ENCODE measurements at regions not wholly inside any gene's neighbourhood (a gene's known extent, or its start where the extent isn't known, plus 50 kb on each side); places are given as distances from the start of the nearest gene placed in this dataset.

DNA sequence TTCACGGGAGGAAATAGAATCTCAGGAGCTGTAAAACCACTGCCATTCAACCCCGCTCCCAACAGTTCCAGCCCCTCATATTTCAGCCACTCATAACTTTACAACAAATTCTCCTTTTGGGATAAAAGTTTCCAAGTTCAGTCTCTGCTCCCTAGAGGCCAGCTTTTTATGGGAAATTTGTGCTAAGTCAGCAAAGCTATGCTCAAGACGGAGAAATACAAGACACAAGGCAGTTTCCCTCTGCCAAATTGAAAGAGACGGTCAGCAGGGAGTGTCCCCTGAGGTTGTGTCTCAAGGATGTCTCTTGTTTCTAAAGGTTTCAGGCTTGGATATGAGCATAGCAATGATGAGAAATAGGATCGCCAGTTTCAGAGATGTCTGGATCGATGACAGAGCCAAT is 608.6 kb downstream of the CCDC171 start:
- DNase-seq: no peak

DNA sequence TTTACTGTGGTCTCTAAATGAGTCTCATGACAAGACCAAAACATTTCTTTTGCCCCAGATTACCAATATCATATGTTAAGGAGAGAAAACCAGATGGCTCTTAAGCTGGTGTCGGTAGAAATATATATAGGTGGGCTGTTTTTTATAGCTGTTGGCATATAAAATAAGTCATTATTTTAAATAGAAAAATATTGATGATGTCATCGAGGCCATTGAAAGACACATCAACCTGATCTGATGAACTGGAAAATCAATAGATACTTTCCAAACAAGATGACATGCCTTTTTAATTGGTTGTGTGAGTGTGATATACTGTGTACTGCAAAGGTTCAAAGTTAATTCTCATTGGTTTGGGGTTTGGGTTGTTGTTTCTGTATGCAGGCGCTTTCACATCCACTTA is 617.3 kb downstream of the CCDC171 start:
- DNase-seq: no peak

DNA sequence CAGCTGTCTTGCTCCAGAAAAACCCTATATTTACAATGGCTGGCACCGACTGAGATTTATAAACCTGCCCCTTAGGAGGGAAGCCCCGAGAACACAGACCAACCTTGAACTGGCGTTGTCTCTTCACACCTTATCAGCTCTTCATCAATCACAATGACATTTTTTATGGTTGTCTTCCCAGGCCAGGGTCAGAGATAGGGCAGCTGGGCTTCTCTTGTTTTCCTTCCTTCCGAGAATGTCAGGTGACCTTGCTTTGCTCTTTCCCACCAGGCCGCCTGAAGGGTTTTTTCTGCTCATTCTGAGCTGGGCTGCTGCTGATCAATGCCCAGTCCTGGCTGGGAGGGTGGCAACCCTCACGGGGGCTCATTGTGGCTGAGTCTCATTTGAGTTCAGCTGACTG is 619.1 kb downstream of the CCDC171 start:
- DNase-seq: no peak

DNA sequence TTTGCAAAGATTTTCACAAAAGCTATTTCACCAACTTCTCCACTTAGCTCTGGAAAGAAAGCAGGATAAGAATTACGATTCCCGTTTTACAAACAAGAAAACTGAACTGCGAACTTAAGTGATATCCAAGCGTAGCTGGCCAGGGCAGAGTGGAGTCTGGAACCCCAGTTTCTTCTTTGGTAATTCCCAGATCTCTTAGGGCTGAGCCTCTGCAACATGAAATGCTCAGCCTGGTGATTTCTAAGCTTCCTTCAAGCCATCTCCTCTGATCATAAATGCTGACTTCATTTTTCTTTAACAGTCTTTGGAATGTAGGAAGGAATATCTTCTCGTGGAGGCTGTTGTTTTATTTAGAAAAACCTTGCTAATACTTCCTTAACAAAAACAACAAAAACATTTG is 620.0 kb downstream of the CCDC171 start:
- no peak for DNase-seq

DNA sequence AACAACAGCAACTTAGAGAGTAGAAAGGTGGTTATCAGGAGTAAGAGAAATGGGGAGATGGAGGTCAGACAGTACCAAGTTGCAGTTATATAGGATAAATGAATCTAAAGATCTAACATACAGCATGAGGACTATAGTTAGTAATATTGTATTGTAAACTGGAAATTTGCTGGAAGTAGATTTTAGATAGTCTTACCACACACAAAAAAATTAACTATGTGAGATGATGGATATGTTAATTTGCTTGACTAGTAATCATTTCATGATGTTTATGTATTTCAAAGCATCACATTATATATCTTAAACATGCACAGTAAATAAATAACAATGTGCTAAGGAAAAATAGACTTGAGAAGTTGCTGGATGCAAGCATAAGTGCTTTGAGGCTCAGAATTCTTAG is 622.1 kb downstream of the CCDC171 start:
- no peak for DNase-seq

DNA sequence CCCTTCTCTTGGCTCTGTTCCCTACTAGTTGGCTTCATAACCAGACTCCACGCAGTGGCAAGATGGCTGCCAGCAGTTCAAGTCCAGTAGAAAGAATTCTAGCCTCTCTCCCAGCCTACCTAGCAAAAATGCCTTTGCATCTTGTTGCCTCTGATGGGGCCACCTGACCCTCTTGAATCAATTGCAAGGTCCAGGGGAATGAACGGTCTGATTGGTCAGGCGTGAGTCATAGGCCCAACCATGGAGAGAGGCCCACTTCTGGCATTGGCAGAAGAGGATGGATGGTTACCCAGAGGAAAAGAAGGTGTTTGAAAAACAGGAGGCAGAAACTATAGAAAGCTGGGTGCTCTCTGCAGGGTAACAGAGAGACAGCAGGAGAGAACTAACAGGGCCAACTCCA is 622.6 kb downstream of the CCDC171 start:
- DNase-seq: no peak

DNA sequence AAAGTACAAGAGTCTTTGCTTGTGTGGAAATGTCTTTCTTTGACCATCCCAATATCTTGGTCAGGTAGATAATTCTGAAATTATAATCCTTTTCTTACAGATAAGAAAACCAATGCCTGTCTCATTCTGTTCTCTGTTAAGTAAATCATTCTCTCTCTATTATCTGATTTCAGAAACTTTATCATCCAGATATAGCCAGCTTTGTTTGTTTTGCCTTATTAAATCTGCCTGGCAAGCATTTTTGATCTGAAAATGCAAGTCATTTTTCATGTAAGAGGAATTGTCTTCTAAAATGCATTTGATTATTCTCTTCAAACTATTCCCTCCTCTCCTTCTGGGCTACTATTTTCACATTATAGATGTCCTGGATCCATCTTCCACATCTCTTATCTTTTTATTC is 625.5 kb downstream of the CCDC171 start:
- no peak for DNase-seq

DNA sequence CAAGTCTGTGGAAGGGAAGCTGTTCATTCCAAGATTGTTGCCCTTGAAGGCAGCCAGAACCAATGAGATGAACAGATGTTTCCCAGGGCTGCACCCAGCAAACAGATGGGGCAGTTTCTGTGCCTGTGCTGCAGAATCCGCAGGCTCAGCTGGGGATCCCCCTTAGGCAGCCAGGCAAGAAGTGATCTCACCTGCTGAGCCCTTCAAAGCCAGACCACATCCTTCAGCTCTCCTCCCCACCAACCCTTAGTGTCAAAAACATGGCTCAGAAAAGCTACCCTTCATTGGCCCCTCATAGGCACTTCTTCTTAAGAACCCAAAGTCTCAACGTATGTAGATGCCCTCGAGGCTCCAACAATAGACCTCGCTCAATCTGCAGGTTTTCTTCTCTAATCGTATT is 626.7 kb downstream of the CCDC171 start:
- no peak for DNase-seq

DNA sequence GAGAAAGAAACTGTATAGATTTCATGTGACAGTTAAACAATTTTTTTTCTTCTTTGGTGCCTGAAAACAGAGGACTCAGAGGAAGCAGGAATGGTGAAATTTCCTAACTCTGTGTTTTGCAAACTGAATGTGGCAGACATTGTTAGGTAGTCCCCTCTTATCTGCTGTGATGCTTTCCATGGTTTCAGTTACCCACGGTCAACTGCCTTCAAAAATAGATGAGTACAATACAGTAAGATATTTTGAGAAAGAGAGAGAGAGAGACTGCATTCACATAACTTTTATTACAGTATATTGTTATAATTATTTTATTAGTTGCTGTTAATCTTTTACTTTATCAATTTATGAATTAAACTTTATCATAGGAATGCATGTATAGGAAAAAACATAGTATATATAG is 627.2 kb downstream of the CCDC171 start:
- no peak for DNase-seq

DNA sequence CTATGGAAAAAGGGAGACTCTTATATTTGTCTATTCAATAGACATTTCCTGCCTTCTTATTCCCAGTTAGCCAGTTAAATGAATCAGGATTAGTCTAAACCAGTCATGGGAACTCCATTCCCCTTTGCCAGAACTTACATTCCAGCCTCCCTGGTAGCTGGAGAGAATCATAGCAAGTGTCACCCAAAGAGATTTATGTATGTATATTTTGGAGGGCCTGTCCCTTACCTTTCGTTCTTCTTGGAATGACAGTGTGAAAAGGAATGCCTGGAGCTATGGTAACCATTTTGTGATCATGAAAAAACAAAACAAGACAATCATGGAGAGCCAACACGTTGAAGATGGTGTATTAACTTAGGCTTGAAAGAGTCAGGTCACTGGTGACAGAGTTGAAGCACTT is 627.7 kb downstream of the CCDC171 start:
- DNase-seq: no peak

DNA sequence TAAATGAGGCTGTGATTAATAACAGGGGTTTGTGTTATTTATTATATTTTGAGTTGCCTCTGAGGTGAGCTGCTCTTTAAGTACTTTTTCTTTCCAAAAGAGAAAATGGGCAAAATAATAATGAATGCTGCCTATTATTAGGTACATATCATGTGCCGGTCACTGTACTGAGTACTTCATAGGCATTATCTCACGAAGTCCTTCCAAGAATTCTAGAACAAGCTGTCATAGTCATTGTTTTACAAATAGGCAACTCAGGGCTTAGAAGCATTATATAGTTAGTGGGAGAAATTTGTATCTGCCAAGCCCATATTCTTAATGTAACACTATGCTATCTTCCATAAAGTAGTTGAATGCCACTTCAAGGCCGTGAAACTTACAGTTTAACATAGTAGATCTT is 628.7 kb downstream of the CCDC171 start:
- DNase-seq: no peak

DNA sequence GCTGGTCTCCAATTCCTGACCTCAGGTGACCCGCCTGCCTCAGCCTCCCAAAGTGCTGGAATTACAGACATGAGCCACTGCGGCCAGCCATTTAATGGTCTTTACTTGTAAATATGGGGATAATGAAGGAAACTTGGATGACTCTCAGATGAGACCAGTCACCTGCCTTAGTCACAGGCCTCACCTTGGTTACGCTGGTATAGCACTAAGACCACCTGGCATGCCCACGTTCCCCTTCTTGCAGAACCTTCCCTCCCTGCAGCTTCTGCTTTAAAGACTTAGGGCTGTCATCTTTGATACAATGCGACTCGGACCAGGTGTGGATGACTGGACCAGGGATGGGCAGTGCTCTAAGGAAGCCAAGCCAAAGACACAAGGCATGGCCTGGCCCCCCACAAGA is 629.9 kb downstream of the CCDC171 start:
- no peak for DNase-seq

DNA sequence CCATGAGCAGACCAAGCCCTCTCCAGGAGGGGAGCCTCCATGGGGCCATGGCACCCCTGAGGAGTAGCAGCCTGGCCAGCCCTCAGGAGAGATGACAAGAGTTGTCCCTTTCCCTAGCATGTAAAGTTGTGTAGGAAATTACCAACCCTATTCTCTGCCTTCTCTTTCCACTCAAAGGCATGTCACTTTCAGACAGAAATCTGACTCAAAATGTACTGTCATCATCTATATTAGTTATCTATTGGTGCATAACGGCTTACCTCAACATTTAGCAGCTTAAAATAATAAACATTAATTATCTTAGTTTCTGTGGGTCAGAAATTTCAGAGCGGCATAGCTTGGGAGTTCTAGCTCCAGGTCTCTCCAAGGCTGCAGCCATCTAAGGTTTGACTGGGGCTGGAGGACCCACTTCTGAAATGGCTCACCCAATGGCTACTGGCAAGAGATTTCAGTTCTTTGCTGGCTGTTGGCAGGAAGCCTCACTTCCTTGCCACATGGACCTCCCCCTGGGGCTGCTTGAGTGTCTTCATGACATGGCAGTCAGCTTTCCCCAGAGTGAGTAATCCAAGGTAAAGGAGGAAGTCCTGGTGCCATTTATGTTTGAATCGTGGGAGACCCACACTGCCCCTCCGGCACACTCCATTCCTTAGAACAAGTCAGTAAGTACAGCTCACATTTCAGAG is 632.3 kb downstream of the CCDC171 start:
- no peak for DNase-seq

DNA sequence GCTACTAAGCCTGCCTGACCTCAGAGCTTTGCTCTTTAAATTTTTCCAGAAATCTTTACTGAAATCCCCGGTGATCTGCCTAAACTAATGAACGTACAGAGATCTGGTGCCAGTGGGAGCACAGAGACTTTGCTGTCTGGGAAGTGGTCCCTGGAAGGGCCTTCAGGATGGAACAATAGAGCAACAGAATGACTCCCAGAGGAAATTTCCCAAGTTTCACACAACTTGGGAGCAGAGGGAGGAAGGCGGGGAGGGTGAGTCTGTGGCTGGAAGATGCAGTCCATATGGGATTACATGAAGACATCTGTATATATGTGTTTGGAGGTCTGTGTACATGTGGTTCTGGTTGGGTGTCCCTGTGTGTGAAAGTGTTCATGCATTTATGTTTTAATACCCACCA is 638.3 kb downstream of the CCDC171 start:
- no peak for DNase-seq

DNA sequence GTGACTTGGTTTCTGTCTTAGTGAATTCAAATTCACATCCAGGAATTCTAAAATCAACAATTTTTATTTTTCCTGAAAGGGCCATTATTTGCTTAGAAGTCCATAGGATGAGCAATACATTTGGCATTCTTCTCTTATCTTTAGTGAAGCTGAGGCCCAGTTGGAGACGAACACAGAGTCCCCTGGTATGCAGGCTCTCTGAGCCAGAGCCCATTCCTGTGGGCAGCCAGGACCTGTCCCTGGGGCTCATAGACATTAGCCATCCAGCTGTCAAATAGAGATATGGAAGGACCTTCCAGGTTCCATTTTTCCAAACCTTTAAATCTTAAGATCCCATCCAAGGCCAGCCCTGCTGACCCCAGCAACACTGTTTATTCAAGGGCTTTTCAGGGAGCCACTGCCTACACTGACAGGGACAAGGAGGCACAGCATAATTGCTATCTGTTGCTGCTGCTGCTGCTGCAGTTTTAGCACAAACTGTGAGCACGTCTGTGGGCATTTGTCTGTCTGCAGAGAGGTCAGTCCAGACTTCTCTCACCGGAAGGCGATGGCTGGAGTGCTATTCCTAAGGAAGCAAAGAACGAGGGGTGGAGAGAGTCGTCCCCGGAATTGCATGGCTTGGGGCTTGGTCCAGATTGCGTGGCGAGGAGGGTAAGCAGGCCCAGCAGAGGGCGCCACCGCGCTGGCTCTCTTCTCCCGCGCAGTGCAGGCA is 639.0 kb downstream of the CCDC171 start:
- DNase-seq: no peak

DNA sequence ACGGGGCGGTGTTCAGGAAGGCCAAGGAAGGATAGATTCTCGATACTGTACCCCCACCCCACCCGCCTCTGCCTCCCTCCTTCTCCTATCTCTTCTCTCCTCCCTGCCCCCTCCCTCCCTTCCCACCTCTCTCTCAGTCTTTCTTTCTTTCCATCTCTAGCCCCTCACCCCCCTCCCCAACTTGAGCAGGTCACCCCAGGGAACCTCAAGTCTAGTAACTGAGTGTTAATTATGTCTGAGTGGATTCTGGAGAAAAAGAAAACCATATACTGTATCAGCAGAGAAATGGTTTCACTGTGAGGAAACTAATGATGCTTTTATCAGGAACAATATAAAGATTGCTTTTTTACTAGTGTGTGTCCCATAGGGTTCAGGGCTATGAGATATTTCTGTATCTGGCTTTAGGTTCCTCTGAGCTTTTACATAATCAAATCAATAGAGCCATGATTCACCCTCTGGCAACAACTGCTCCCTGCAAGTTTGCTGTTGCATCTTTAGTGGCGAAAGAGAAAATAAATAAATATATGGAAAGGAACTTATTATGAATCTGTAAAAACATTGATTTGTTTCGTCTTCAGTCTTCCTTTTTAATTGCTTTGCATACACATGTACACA is 639.7 kb downstream of the CCDC171 start:
- DNase-seq: no peak

DNA sequence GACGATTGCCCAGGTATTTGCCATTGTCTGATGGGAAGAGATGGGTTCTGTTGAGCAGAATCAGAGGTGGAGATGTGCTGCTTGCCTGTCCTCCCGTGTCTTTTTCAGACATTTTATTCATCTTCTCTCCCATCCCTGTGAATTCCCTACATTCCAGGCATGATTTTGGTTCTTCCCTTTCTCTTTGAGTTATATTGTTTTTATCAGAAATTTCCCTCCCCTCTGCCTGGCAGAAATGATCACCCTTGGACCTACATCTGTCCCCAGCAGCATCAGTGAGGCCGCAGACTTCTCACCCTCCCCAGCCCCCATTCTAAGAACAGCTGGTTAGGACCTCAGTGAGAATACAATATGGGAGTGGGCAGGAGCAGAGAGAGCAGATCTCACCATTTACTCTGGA is 640.2 kb downstream of the CCDC171 start:
- no peak for DNase-seq

DNA sequence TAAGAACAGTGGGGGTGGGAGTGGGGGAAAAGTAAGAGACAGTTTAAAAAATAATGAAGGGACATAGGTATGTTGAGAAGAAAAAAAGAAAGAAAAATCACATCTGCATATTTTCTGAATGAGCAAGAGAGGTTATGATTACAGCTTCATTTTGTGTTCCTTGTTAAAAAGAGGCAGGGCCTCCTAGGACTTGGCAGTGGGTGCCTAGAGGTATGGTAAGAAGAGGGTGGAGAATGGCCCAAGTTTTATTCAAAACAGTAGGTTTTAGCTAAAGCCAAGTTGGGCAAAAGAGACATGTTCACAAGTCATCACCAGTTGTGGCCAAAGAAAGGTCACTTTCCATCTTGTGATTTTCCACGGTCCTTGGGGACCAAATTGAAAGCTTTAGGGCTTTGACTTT is 643.4 kb downstream of the CCDC171 start:
- no peak for DNase-seq

DNA sequence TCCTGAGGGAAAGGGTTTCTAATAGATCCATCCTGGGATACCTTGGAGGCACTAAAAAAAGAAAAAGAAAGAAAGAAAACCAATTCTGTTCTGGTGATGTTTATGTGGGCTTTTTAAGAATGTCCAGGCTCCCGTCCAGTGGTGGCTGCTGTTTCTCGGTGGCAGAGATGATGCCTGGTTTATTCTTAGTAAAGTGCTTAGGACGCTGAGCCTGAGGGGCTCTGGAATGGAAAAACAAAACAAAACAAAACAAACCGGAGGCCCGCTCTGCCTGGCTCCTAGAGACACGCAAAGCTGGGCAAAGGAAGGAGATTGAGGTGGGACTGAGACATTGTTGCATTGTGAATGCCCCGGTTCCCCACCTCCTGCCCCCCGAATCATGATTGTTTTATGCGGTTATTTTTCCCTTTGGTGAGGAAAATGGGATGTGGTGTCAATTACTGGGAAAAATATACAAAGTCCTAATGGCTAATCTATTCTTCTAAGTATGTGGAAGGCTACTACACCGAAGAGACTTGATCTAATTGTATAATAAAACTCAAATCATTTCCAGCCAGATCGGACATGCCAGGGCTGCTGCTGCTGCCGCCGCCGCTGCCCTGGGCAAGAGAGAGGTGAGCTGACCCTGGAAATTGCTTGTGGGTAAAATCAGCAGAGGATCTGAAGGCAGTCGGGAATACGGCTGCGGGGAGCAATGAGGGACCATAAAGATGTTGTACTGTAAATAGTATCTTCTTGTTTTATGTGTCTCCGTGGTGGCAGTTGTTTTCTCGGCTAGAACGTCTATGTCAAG is 644.9 kb downstream of the CCDC171 start:
- DNase-seq: no peak

DNA sequence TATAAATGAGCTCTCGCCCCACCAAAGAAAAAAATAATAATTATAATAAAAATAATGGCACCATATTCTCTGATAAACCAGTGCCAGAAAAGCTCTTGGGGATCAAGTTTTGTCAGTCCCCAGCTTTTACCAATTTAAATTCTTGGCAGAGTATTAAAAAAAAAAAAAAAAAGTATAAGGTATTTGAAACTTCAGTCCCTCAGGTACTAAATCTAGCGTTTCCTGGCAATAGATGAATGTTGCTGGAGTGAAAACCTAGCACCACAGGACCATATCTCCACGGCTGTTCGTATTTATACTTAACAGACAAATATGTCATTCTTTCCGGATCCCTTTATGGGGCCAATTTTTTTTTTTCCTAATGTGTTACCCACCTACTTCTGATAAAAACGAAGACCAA is 646.2 kb downstream of the CCDC171 start:
- no peak for DNase-seq

DNA sequence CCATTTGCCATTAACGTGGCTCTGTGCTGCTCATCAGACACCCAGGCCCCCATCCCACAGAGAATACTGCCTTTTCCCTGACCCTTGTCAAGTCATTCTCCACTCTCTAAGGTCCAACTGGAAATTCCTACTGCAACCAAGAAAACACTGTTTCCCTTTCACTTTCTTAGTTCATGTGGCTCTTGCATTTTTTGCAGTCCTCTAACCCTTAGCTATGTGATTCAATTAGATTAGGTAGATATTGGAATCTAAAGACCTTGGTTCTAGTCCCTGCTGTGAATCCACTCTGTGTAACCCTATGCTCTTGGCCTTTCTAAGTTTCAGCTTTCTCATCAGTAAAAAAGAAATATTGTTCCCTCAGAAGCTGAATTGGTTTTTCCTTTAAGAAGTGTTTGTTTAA is 649.4 kb downstream of the CCDC171 start:
- DNase-seq: no peak

DNA sequence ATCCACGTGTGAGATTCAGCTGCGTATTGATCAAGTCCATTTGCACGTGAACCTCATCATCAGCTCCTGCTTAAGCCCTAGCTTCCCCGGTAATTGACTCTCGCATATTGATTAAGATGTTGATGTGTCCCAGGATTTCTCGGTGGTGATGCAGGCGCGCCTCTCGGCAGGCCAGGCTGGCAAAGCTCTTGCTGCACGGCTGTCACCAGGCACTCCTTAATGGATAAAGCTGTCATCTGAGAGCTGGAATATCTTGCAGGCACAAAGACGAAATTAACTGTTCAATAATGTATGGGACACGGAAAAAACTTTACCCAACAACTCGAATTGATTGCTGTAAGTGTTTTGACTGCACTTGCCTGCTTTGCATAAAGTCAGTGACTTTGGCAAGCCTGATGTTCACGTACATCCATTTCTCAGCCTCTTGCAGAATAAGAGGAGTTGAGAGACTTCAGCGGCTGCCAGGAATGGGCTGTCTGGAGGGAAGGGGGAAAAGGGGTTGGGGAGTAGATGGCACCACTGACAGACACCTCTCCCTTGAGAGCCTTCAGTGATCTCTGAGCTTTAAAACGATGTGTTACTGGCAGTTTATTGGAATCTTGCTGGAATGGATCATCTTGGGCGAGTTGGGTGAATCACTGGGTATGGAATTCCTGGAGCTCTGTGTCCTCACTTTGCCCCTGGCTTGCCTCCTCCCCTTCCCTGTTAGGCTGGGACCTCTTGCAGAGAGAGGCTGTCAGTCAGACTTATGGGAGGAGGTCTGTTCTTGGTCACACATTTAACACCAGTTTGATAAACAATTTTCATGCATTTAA is 650.3 kb downstream of the CCDC171 start:
- DNase-seq: no peak
